ENCODE measurements at regions not wholly inside any gene's neighbourhood (a gene's known extent, or its start where the extent isn't known, plus 50 kb on each side); places are given as distances from the start of the nearest gene placed in this dataset.
"Not testable (repeated sequence)": the region's sequence is repeated elsewhere in the genome, so short reads cannot be mapped to it uniquely, and the experiment has no call there.

DNA sequence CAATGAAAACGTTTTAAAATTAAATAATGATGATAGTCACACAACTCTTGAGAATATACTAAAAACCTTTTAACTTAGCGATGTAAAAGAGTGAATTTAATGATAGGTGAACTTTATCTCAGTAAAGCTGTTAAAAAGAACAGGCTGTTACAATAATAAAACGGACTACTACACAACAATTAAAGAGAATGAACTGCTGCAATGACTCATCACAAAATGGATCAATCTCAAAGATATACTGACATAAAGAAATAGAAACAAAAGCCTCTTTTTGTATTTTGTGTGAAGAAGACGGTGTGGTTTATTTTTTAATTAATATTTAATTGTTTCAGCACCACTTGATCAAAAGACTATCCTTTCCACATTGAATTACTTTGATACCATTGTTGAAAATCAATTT is 352.4 kb upstream of the GJE1 start:
- ATAC-seq (ENCODE audit: low FRiP score) = no peak
- DNase-seq (ENCODE audit: low spot score) = no peak
- no peak for TF ChIP-seq CTCF (IDR thresholded peaks at IDR 0.05)

GRCh38 chr6:141764388-141764787 is 368.3 kb upstream of the GJE1 start:
- DNase-seq (ENCODE audit: low spot score) (no peak), ATAC-seq (ENCODE audit: low FRiP score) (no peak)
- no peak for TF ChIP-seq CTCF (IDR thresholded peaks at IDR 0.05)

- ATAC-seq (ENCODE audit: low FRiP score) (no peak), DNase-seq (ENCODE audit: low spot score) (no peak)
- TF ChIP-seq CTCF (IDR thresholded peaks at IDR 0.05) = no peak
Measured at GRCh38 chr6:141758430-141758829, 374.3 kb upstream of the GJE1 start.

DNA sequence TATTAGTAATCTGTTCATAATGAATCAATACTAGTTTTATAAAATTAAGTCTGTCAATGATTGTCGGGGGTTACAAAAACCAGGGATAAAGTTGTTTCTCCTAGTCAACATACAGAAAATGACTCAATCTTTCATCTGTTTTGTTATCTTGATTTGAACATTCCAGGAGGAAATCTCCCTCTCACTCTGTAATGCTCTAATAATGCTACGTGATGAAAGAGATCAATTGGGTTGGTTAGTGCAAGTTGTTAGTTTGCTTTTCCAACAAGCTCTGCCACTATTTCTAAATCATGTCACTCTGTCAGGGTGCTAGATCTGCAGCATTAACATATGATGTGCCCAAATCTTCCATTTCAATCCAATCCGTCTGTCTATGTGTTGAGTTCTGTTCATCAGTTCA is 379.5 kb upstream of the GJE1 start:
- ATAC-seq (ENCODE audit: low FRiP score) (no peak), DNase-seq (ENCODE audit: low spot score) (no peak)
- TF ChIP-seq CTCF (IDR thresholded peaks at IDR 0.05) = no peak

DNA sequence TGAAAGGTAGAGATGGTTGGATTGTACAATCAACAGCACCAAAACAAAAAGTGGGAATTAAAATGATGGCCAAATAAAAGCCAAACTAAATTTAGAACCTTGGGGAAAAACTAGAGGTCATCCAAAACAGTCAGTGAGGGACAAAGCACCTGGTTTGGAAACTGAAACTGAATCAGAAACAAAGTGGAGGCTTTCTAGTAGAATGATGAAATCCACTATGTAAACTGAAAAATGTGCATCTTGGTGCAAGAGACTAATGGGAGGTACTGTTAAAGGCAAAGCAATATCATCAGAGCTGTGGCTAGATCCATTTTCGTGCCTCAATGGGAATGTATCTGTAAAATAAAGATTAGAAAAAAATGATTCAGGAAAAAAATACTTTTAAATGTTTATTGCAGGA is 380.0 kb upstream of the GJE1 start:
- DNase-seq (ENCODE audit: low spot score) (no peak), ATAC-seq (ENCODE audit: low FRiP score) (no peak)
- no peak for TF ChIP-seq CTCF (IDR thresholded peaks at IDR 0.05)

DNA sequence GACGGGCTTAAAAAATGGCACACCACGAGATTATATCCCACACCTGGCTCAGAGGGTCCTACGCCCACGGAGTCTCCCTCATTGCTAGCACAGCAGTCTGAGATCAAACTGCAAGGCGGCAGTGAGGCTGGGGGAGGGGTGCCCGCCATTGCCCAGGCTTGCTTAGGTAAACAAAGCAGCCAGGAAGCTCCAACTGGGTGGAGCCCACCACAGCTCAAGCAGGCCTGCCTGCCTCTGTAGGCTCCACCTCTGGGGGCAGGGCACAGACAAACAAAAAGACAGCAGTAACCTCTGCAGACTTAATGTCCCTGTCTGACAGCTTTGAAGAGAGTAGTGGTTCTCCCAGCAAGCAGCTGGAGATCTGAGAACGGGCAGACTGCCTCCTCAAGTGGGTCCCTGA is 386.4 kb upstream of the GJE1 start:
- DNase-seq (ENCODE audit: low spot score); ATAC-seq (ENCODE audit: low FRiP score): not testable (repeated sequence)

- ATAC-seq (ENCODE audit: low FRiP score) = no peak
Measured at GRCh38 chr6:141744971-141745370, 387.8 kb upstream of the GJE1 start.

More at GRCh38 chr6:141744971-141745370, 387.8 kb upstream of the GJE1 start:
- no peak for TF ChIP-seq CTCF (IDR thresholded peaks at IDR 0.05)
- DNase-seq (ENCODE audit: low spot score) = no peak
